Karpas-422 (cell line): ENCODE measurements at regions not wholly inside any gene's neighbourhood (a gene's known extent, or its start where the extent isn't known, plus 50 kb on each side); places are given as distances from the start of the nearest gene placed in this dataset.

Experiments
- DNase-seq: peaks from one replicate; pipeline ENCODE4 v3.0.0-alpha.2; 2015
- H2AFZ ChIP-seq: fragments of 200-600 bp; sonication (generic); 2 replicates; pipeline ENCODE4 v1.6.1; 2014; ENCODE audit warnings: antibody characterized with exemption, low read length, mixed read lengths
- H3K27ac ChIP-seq: fragments of 200-600 bp; sonication (generic); 2 replicates; pipeline ENCODE4 v1.5.1; 2014; ENCODE audit warnings: mild to moderate bottlenecking, low read length, moderate library complexity
- H3K27me3 ChIP-seq: fragments of 200-600 bp; sonication (generic); 2 replicates; pipeline ENCODE4 v1.6.1; 2014; ENCODE audit warnings: low read length, mixed read lengths
- H3K36me3 ChIP-seq: fragments of 200-600 bp; sonication (generic); 2 replicates; pipeline ENCODE4 v1.6.1; 2014; ENCODE audit warnings: low read length, mixed read lengths; ENCODE audit not compliant: insufficient read depth
- H3K4me1 ChIP-seq: fragments of 200-600 bp; sonication (generic); 2 replicates; pipeline ENCODE4 v1.6.1; 2014; ENCODE audit warnings: mild to moderate bottlenecking, low read length, mixed read lengths
- H3K4me2 ChIP-seq: fragments of 200-600 bp; sonication (generic); 2 replicates; pipeline ENCODE4 v1.6.1; 2014; ENCODE audit warnings: low read length, low read depth, mild to moderate bottlenecking; ENCODE audit not compliant: poor library complexity, severe bottlenecking
- H3K4me3 ChIP-seq: fragments of 200-600 bp; sonication (generic); 2 replicates; pipeline ENCODE4 v1.5.1; 2014; ENCODE audit warnings: mild to moderate bottlenecking, antibody characterized with exemption, low read length, mixed read lengths
- H3K79me2 ChIP-seq: fragments of 200-600 bp; sonication (generic); 2 replicates; pipeline ENCODE4 v1.6.1; 2014; ENCODE audit warnings: mild to moderate bottlenecking, low read length, mixed read lengths
- H3K9ac ChIP-seq: fragments of 200-600 bp; sonication (generic); 2 replicates; pipeline ENCODE4 v1.6.0; 2014; ENCODE audit warnings: low read length
- H3K9me2 ChIP-seq: fragments of 200-600 bp; sonication (generic), shearing (Covaris generic); replicated peaks from 2 replicates; pipeline ENCODE4 v1.6.0; 2014; ENCODE audit warnings: mild to moderate bottlenecking, low read length, moderate library complexity; ENCODE audit not compliant: insufficient read depth
- H3K9me3 ChIP-seq: fragments of 300-700, 200-600 bp; sonication (generic); 2 replicates; pipeline ENCODE4 v1.6.1; 2014; ENCODE audit warnings: low read length, mixed read lengths
- H4K20me1 ChIP-seq: fragments of 200-600 bp; sonication (generic); 2 replicates; pipeline ENCODE4 v1.6.1; 2014; ENCODE audit warnings: mild to moderate bottlenecking, antibody characterized with exemption, low read length, low read depth; ENCODE audit not compliant: insufficient read depth

DNA sequence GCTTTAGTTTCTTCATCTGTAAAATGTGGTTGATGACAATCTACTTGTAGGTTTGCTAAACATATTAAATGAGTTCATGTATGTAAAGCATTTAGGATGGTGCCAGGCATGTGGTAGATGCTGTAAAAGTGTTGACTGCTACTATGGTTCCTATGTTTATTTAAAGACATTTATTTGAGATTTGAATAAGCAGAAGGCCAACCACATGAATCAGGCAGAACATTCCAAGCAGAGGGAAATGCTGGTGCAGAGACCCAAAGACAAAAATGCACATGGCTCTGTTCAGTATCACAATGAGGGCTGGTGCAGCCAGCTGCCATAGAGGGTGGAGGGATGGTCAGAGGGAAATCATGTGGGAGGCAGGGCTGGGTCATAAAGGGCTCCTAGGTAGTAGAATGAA is 156.2 kb upstream of the PDGFD start:
- DNase-seq: no peak

DNA sequence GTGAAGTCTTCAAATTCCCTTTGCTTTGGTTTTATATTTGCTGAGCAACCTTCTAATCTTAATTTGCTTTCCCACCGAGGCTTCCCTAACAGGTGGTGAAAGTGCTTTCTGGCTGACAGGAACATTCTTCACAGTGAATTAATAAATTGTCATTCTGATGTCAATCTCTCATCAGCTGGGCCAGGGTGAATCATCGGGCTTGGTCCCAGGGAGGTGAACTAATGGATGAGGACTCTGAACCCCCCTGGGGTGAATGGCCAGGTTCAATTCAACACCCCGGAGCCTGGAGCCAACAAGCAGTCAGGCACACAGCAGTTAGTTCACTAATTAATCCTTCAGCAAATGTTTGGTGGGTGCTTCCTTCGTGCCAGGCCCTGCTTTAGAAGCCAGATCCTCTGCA is 155.4 kb upstream of the PDGFD start:
- no peak for DNase-seq
- no peak overlapping the region for H3K4me3 ChIP-seq
- no peaks in the 10 kb centered on the region for H3K9me2 ChIP-seq
- H3K9me3 ChIP-seq: no peaks in the 10 kb centered on the region
- H3K27ac ChIP-seq: no peak overlapping the region
- no peak overlapping the region for H3K4me2 ChIP-seq
- no peaks in the 10 kb centered on the region for H4K20me1 ChIP-seq
- H3K27me3 ChIP-seq: no peaks in the 10 kb centered on the region
- no peak overlapping the region for H2AFZ ChIP-seq
- no peaks in the 10 kb centered on the region for H3K36me3 ChIP-seq
- no peaks in the 10 kb centered on the region for H3K79me2 ChIP-seq
- H3K9ac ChIP-seq: no peak overlapping the region
- no peaks in the 10 kb centered on the region for H3K4me1 ChIP-seq

More for the DNA sequence above, 156.2 kb upstream of the PDGFD start:
- no peak overlapping the region for H3K27ac ChIP-seq
- no peak overlapping the region for H3K9ac ChIP-seq
- H3K27me3 ChIP-seq: no peaks in the 10 kb centered on the region
- H3K79me2 ChIP-seq: no peaks in the 10 kb centered on the region
- H4K20me1 ChIP-seq: no peaks in the 10 kb centered on the region
- no peaks in the 10 kb centered on the region for H3K9me3 ChIP-seq
- no peaks in the 10 kb centered on the region for H3K4me1 ChIP-seq
- H3K4me2 ChIP-seq: no peak overlapping the region
- H3K9me2 ChIP-seq: no peaks in the 10 kb centered on the region
- no peaks in the 10 kb centered on the region for H3K36me3 ChIP-seq
- H2AFZ ChIP-seq: no peak overlapping the region
- H3K4me3 ChIP-seq: no peak overlapping the region

- no peaks in the 10 kb centered on the region for H3K9me3 ChIP-seq
- H3K9ac ChIP-seq: no peak overlapping the region
- DNase-seq: no peak
- no peaks in the 10 kb centered on the region for H3K36me3 ChIP-seq
- H3K4me2 ChIP-seq: no peak overlapping the region
- no peaks in the 10 kb centered on the region for H3K9me2 ChIP-seq
- H3K27ac ChIP-seq: no peak overlapping the region
- H4K20me1 ChIP-seq: no peaks in the 10 kb centered on the region
- H3K27me3 ChIP-seq: no peaks in the 10 kb centered on the region
- H2AFZ ChIP-seq: no peak overlapping the region
- no peaks in the 10 kb centered on the region for H3K4me1 ChIP-seq
- H3K4me3 ChIP-seq: no peak overlapping the region
- no peaks in the 10 kb centered on the region for H3K79me2 ChIP-seq
Measured at GRCh38 chr11:104306862-104307474, 143.0 kb upstream of the PDGFD start.

GRCh38 chr11:104301776-104302175 is 137.8 kb upstream of the PDGFD start:
- H3K9me2 ChIP-seq: no peaks in the 10 kb centered on the region
- no peaks in the 10 kb centered on the region for H3K4me1 ChIP-seq
- no peak overlapping the region for H3K27ac ChIP-seq
- H3K36me3 ChIP-seq: no peaks in the 10 kb centered on the region
- no peaks in the 10 kb centered on the region for H3K27me3 ChIP-seq
- no peak overlapping the region for H3K9ac ChIP-seq
- no peak overlapping the region for H3K4me2 ChIP-seq
- no peak overlapping the region for H2AFZ ChIP-seq
- H3K9me3 ChIP-seq: no peaks in the 10 kb centered on the region
- DNase-seq: no peak
- no peaks in the 10 kb centered on the region for H3K79me2 ChIP-seq
- H4K20me1 ChIP-seq: no peaks in the 10 kb centered on the region
- no peak overlapping the region for H3K4me3 ChIP-seq

DNA sequence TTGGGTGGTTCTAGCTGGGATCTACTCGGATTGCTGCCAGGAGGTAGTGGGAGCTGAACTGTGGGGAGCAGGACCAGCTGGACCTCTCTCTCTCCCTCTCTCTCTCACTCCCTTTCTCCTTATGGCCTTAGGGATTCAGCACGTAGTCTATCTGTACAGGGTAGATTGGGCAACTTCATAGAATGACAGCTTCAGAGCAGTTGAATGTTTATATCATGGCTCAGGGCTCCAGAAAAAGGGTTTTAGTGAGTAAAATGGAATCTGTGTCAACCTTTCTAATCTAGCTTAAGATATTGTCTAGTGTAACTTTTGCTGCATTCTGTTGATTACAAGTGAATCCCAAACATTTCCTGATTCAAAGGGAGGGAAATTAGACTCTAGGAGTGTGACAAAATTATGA is 127.7 kb upstream of the PDGFD start:
- no peaks in the 10 kb centered on the region for H4K20me1 ChIP-seq
- H3K9me2 ChIP-seq: 0 out of 2 replicates have a peak, but pooled peaks cover 3% of the 10 kb centered on the region
- no peaks in the 10 kb centered on the region for H3K36me3 ChIP-seq
- H2AFZ ChIP-seq: no peak overlapping the region
- no peaks in the 10 kb centered on the region for H3K9me3 ChIP-seq
- no peaks in the 10 kb centered on the region for H3K4me1 ChIP-seq
- H3K4me3 ChIP-seq: no peak overlapping the region
- DNase-seq: no peak
- H3K27me3 ChIP-seq: no peaks in the 10 kb centered on the region
- no peaks in the 10 kb centered on the region for H3K79me2 ChIP-seq
- H3K27ac ChIP-seq: no peak overlapping the region
- H3K4me2 ChIP-seq: no peak overlapping the region
- H3K9ac ChIP-seq: no peak overlapping the region

DNA sequence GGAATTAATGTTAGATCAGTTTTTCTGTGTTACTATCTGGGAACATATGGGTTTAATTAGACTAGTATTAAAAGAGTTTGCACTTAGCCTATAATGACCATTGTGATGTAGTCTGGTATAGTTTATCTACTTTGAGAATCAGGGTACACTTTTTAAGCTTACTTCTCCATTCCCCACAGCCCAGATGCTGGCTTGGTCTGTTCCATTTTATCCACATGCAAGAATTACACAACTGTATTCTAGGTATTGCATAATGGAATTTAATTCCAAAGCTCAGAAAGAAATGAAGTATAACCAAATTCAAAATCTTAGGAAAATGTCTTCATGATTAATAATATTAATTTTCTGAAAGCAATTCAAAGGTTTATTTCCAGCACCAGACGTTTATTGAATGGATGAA is 122.2 kb upstream of the PDGFD start:
- no peak overlapping the region for H3K4me3 ChIP-seq
- H3K36me3 ChIP-seq: no peaks in the 10 kb centered on the region
- no peaks in the 10 kb centered on the region for H4K20me1 ChIP-seq
- no peak overlapping the region for H2AFZ ChIP-seq
- 0 out of 2 replicates have a peak, but pooled peaks cover 3% of the 10 kb centered on the region for H3K9me2 ChIP-seq
- no peaks in the 10 kb centered on the region for H3K9me3 ChIP-seq
- DNase-seq: no peak
- H3K27ac ChIP-seq: no peak overlapping the region
- H3K4me2 ChIP-seq: no peak overlapping the region
- H3K79me2 ChIP-seq: no peaks in the 10 kb centered on the region
- no peak overlapping the region for H3K9ac ChIP-seq
- 0 out of 2 replicates have a peak, but pooled peaks cover 7% of the 10 kb centered on the region for H3K27me3 ChIP-seq
- no peaks in the 10 kb centered on the region for H3K4me1 ChIP-seq

GRCh38 chr11:104279587-104279986 is 115.6 kb upstream of the PDGFD start:
- Histone ChIP-seq H3K36me3 (no peaks in the 10 kb centered on the region), H3K4me1 (no peaks in the 10 kb centered on the region), H3K9me3 (no peaks in the 10 kb centered on the region), H3K4me2 (no peak overlapping the region), H3K79me2 (no peaks in the 10 kb centered on the region), H4K20me1 (no peaks in the 10 kb centered on the region), H3K9ac (no peak overlapping the region), H3K27me3 (0 out of 2 replicates have a peak, but pooled peaks cover 7% of the 10 kb centered on the region), H3K4me3 (no peak overlapping the region), H2AFZ (no peak overlapping the region), H3K9me2 (no peaks in the 10 kb centered on the region), H3K27ac (no peak overlapping the region)
- no peak for DNase-seq

GRCh38 chr11:104275992-104276391 is 112.0 kb upstream of the PDGFD start:
- Histone ChIP-seq H3K9ac (no peak overlapping the region), H3K9me2 (no peaks in the 10 kb centered on the region), H2AFZ (no peak overlapping the region), H3K9me3 (no peaks in the 10 kb centered on the region), H4K20me1 (no peaks in the 10 kb centered on the region), H3K79me2 (no peaks in the 10 kb centered on the region), H3K27me3 (no peaks in the 10 kb centered on the region), H3K27ac (no peak overlapping the region), H3K4me1 (no peaks in the 10 kb centered on the region), H3K4me3 (no peak overlapping the region), H3K4me2 (no peak overlapping the region), H3K36me3 (no peaks in the 10 kb centered on the region)
- DNase-seq: no peak
